CD4-positive, alpha-beta T cell treated with Interleukin-4 for 4 hours (primary cell): ENCODE measurements at regions not wholly inside any gene's neighbourhood (a gene's known extent, or its start where the extent isn't known, plus 50 kb on each side); places are given as distances from the start of the nearest gene placed in this dataset.

Source experiments
- DNase-seq: peaks from one replicate; pipeline ENCODE4 v3.0.0-alpha.2; 2020

GRCh38 chr11:23688411-23688810, 808.4 kb upstream of the LUZP2 start:
- DNase-seq: no peak

GRCh38 chr11:23688835-23689234, 808.0 kb upstream of the LUZP2 start:
- DNase-seq: no peak

- DNase-seq: no peak
Measured at GRCh38 chr11:23696688-23697415, 800.0 kb upstream of the LUZP2 start.

- DNase-seq: no peak
Measured at GRCh38 chr11:23704183-23704582, 792.7 kb upstream of the LUZP2 start.

- no peak for DNase-seq
Measured at GRCh38 chr11:23711981-23712380, 784.9 kb upstream of the LUZP2 start.

GRCh38 chr11:23719016-23719415, 777.8 kb upstream of the LUZP2 start:
- DNase-seq: no peak

GRCh38 chr11:23723861-23724260, 773.0 kb upstream of the LUZP2 start:
- DNase-seq: no peak

GRCh38 chr11:23725752-23726151, 771.1 kb upstream of the LUZP2 start:
- DNase-seq: no peak

- no peak for DNase-seq
Measured at GRCh38 chr11:23727387-23727786, 769.5 kb upstream of the LUZP2 start.

- DNase-seq: no peak
Measured at GRCh38 chr11:23727794-23728193, 769.1 kb upstream of the LUZP2 start.

GRCh38 chr11:23729088-23729487, 767.8 kb upstream of the LUZP2 start:
- no peak for DNase-seq

- DNase-seq: no peak
Measured at GRCh38 chr11:23730307-23730998, 766.4 kb upstream of the LUZP2 start.

GRCh38 chr11:23732026-23732425, 764.8 kb upstream of the LUZP2 start:
- DNase-seq: no peak

GRCh38 chr11:23746896-23747295, 750.0 kb upstream of the LUZP2 start:
- no peak for DNase-seq

- DNase-seq: no peak
Measured at GRCh38 chr11:23749762-23750430, 747.0 kb upstream of the LUZP2 start.

- no peak for DNase-seq
Measured at GRCh38 chr11:23751280-23751679, 745.6 kb upstream of the LUZP2 start.

- no peak for DNase-seq
Measured at GRCh38 chr11:23755076-23755475, 741.8 kb upstream of the LUZP2 start.

- no peak for DNase-seq
Measured at GRCh38 chr11:23755769-23756168, 741.1 kb upstream of the LUZP2 start.

- DNase-seq: no peak
Measured at GRCh38 chr11:23759489-23759888, 737.4 kb upstream of the LUZP2 start.

- no peak for DNase-seq
Measured at GRCh38 chr11:23764286-23764685, 732.6 kb upstream of the LUZP2 start.

GRCh38 chr11:23765682-23766252, 731.1 kb upstream of the LUZP2 start:
- DNase-seq: no peak

GRCh38 chr11:23767576-23767975, 729.3 kb upstream of the LUZP2 start:
- DNase-seq: no peak

GRCh38 chr11:23769214-23769613, 727.6 kb upstream of the LUZP2 start:
- no peak for DNase-seq

GRCh38 chr11:23772081-23772480, 724.8 kb upstream of the LUZP2 start:
- no peak for DNase-seq
